ENCODE measurements at regions not wholly inside any gene's neighbourhood (a gene's known extent, or its start where the extent isn't known, plus 50 kb on each side); places are given as distances from the start of the nearest gene placed in this dataset.
"Not testable (repeated sequence)": the region's sequence is repeated elsewhere in the genome, so short reads cannot be mapped to it uniquely, and the experiment has no call there.

DNA sequence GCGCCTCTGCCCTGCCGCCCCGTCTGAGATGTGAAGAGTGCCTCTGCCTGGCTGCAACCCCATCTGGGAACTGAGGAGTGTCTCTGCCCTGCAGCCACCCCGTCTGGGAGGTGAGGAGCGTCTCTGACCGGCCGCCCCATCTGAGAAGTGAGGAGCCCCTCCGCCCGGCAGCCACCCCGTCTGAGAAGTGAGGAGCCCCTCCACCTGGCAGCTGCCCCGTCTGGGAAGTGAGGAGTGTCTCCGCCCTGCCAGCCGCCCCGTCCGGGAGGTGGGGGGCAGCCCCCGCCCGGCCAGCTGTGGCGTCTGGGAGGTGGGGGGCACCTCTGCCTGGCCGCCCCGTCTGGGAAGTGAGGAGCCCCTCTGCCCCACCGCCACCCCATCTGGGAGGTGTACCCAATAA is 110.4 kb downstream of the PRKAB2 start:
- not testable (repeated sequence) for TF ChIP-seq CTCF (IDR thresholded peaks at IDR 0.05); RFX5 (IDR thresholded peaks at IDR 0.05); CBX2 (IDR thresholded peaks at IDR 0.05; ENCODE audit: borderline replicate concordance, low read depth); PBX3 (IDR thresholded peaks at IDR 0.05); BHLHE40 (IDR thresholded peaks at IDR 0.05; ENCODE audit: low read depth, low read length); FOXS1 (CRISPR knock-in tag; IDR thresholded peaks at IDR 0.05); JUN (IDR thresholded peaks at IDR 0.05)
- TF ChIP-seq, protein P1, sequence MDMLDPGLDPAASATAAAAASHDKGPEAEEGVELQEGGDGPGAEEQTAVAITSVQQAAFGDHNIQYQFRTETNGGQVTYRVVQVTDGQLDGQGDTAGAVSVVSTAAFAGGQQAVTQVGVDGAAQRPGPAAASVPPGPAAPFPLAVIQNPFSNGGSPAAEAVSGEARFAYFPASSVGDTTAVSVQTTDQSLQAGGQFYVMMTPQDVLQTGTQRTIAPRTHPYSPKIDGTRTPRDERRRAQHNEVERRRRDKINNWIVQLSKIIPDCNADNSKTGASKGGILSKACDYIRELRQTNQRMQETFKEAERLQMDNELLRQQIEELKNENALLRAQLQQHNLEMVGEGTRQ (IDR thresholded peaks at IDR 0.05): not testable (repeated sequence)
